Colonic mucosa (tissue), 4 donors: ENCODE measurements at regions not wholly inside any gene's neighbourhood (a gene's known extent, or its start where the extent isn't known, plus 50 kb on each side); places are given as distances from the start of the nearest gene placed in this dataset.

Experiments used
- DNase-seq: peaks from one replicate; pipeline ENCODE4 v3.0.0-alpha.2; 2020
- H3K27ac ChIP-seq: fragments of 200-600 bp; one replicate; pipeline ENCODE4 v1.8.0; 2021
- H3K27me3 ChIP-seq: fragments of 200-600 bp; one replicate; pipeline ENCODE4 v1.8.0; 2021
- H3K36me3 ChIP-seq: fragments of 200-600 bp; one replicate; pipeline ENCODE4 v1.8.0; 2021
- H3K4me1 ChIP-seq: fragments of 200-600 bp; one replicate; pipeline ENCODE4 v1.8.0; 2021; ENCODE audit warnings: mild to moderate bottlenecking
- H3K4me3 ChIP-seq: fragments of 200-600 bp; one replicate; pipeline ENCODE4 v1.8.0; 2021
- H3K9ac ChIP-seq, 2 donors: one replicate each; pipeline ENCODE4 v1.7.0; 2013; ENCODE audit warnings: control low read depth in 2 of 2, low read depth in 2 of 2, low read length in 2 of 2
- H3K9me3 ChIP-seq: fragments of 200-600 bp; one replicate; pipeline ENCODE4 v1.8.0; 2021
- CTCF ChIP-seq: fragments of 200-600 bp; IDR thresholded peaks from one replicate; pipeline ENCODE4 v1.8.0; 2022; ENCODE audit warnings: antibody characterized with exemption, mild to moderate bottlenecking
- intact Hi-C: fragments of 100-400 bp; cut with DNase I; formaldehyde crosslinking; loops from one replicate; pipeline ENCODE4 v1.14.1; 2022
- donor health status: healthy.
- donor health status: DM: no; HTN: no; CAD: no.
- donor health status: DM: no; HTN: no; CAD: no.

GRCh38 chr18:41038071-41038470 is 917.0 kb upstream of the PIK3C3 start:
- Histone ChIP-seq H3K27ac (no peak overlapping the region), H3K9ac (no peak overlapping the region), H3K4me1 (no peaks in the 10 kb centered on the region), H3K27me3 (no peaks in the 10 kb centered on the region), H3K36me3 (no peaks in the 10 kb centered on the region), H3K4me3 (no peak overlapping the region), H3K9me3 (no peaks in the 10 kb centered on the region)
- TF ChIP-seq CTCF, result no peak
- DNase-seq, result no peak
- intact Hi-C loops, result no loop called here

GRCh38 chr18:41036346-41036745 is 918.7 kb upstream of the PIK3C3 start:
- Histone ChIP-seq H3K4me3 (no peak overlapping the region), H3K4me1 (no peaks in the 10 kb centered on the region), H3K9ac (no peak overlapping the region), H3K27ac (no peak overlapping the region), H3K36me3 (no peaks in the 10 kb centered on the region), H3K27me3 (no peaks in the 10 kb centered on the region), H3K9me3 (no peaks in the 10 kb centered on the region)
- TF ChIP-seq CTCF, result no peak
- DNase-seq, result no peak
- intact Hi-C loops, result no loop called here

- H3K9me3 ChIP-seq, result no peaks in the 10 kb centered on the region
- no peak for TF ChIP-seq CTCF
- H3K27me3 ChIP-seq, result no peaks in the 10 kb centered on the region
- no peak overlapping the region for H3K4me3 ChIP-seq
- no peak overlapping the region for H3K27ac ChIP-seq
- no peak for DNase-seq
- H3K9ac ChIP-seq, result no peak overlapping the region
- H3K36me3 ChIP-seq, result no peaks in the 10 kb centered on the region
- intact Hi-C loops, result no loop called here
- H3K4me1 ChIP-seq, result no peaks in the 10 kb centered on the region
Observed at GRCh38 chr18:41034413-41034812, 920.6 kb upstream of the PIK3C3 start.

- Histone ChIP-seq H3K9ac (no peak overlapping the region), H3K4me1 (no peaks in the 10 kb centered on the region), H3K27me3 (no peaks in the 10 kb centered on the region), H3K36me3 (no peaks in the 10 kb centered on the region), H3K9me3 (no peaks in the 10 kb centered on the region), H3K27ac (no peak overlapping the region), H3K4me3 (no peak overlapping the region)
- intact Hi-C loops, result no loop called here
- TF ChIP-seq CTCF, result no peak
- no peak for DNase-seq
Observed at GRCh38 chr18:41025666-41026065, 929.4 kb upstream of the PIK3C3 start.

- no peak for TF ChIP-seq CTCF
- no peak overlapping the region for H3K9ac ChIP-seq
- no peaks in the 10 kb centered on the region for H3K27me3 ChIP-seq
- no peaks in the 10 kb centered on the region for H3K4me1 ChIP-seq
- H3K36me3 ChIP-seq, result no peaks in the 10 kb centered on the region
- no peak overlapping the region for H3K4me3 ChIP-seq
- no peaks in the 10 kb centered on the region for H3K9me3 ChIP-seq
- intact Hi-C loops, result no loop called here
- no peak overlapping the region for H3K27ac ChIP-seq
- no peak for DNase-seq
Observed at GRCh38 chr18:41024792-41025191, 930.2 kb upstream of the PIK3C3 start.

- Histone ChIP-seq H3K27me3 (no peaks in the 10 kb centered on the region), H3K27ac (no peak overlapping the region), H3K4me3 (no peak overlapping the region), H3K9ac (no peak overlapping the region), H3K4me1 (no peaks in the 10 kb centered on the region), H3K9me3 (no peaks in the 10 kb centered on the region), H3K36me3 (no peaks in the 10 kb centered on the region)
- intact Hi-C loops, result no loop called here
- DNase-seq, result no peak
- TF ChIP-seq CTCF, result no peak
Observed at GRCh38 chr18:41022484-41022883, 932.5 kb upstream of the PIK3C3 start.
